Liver (tissue), 8 donors: ENCODE measurements at regions not wholly inside any gene's neighbourhood (a gene's known extent, or its start where the extent isn't known, plus 50 kb on each side); places are given as distances from the start of the nearest gene placed in this dataset.

Experiments used
- DNase-seq: peaks from one replicate; pipeline ENCODE4 v3.0.0-alpha.2; 2017; ENCODE audit warnings: low spot score
- H3K27ac ChIP-seq, 2 donors: one replicate each; pipeline ENCODE4 v1.7.0; 2013; ENCODE audit warnings: inconsistent platforms in 2 of 2, low read length in 2 of 2, control low read depth in 1 of 2, low read depth in 1 of 2, mild to moderate bottlenecking in 1 of 2
- H3K27me3 ChIP-seq, 4 donors: one replicate each; pipeline versions ENCODE4 v1.6.1 to v1.7.0; 2013; ENCODE audit warnings: low read length in 3 of 4, inconsistent platforms in 1 of 4, mild to moderate bottlenecking in 1 of 4, moderate library complexity in 1 of 4; ENCODE audit not compliant: control insufficient read depth in 4 of 4, insufficient read depth in 4 of 4
- H3K36me3 ChIP-seq, 4 donors: one replicate each; pipeline versions ENCODE4 v1.6.1 to v1.7.0; 2013; ENCODE audit warnings: low read length in 3 of 4, mild to moderate bottlenecking in 3 of 4, low read depth in 1 of 4, moderate library complexity in 1 of 4; ENCODE audit not compliant: control insufficient read depth in 4 of 4, insufficient read depth in 3 of 4
- H3K4me1 ChIP-seq, 4 donors: one replicate each; pipeline versions ENCODE4 v1.6.1 to v1.7.0; 2013; ENCODE audit warnings: low read length in 3 of 4, mild to moderate bottlenecking in 3 of 4, moderate library complexity in 1 of 4; ENCODE audit not compliant: control insufficient read depth in 4 of 4, insufficient read depth in 4 of 4
- H3K4me3 ChIP-seq, 3 donors: one replicate each; pipeline versions ENCODE4 v1.6.1 to v1.7.0; 2013; ENCODE audit warnings: low read length in 3 of 3, control low read depth in 1 of 3, low read depth in 1 of 3, mild to moderate bottlenecking in 1 of 3
- H3K9ac ChIP-seq, 2 donors: one replicate each; pipeline ENCODE4 v1.7.0; 2013; ENCODE audit warnings: low read length in 2 of 2, mild to moderate bottlenecking in 2 of 2, moderate library complexity in 2 of 2, control low read depth in 1 of 2, low read depth in 1 of 2
- H3K9me3 ChIP-seq, 4 donors: one replicate each; pipeline versions ENCODE4 v1.6.1 to v1.7.0; 2013; ENCODE audit warnings: low read length in 3 of 4; ENCODE audit not compliant: control insufficient read depth in 4 of 4
- ATF3 ChIP-seq: IDR thresholded peaks from 2 replicates; pipeline ENCODE4 v1.6.1; 2016; ENCODE audit warnings: antibody characterized with exemption
- CTCF ChIP-seq: fragments of 150-350 bp; IDR thresholded peaks from 2 replicates; pipeline ENCODE4 v1.5.1; 2017; ENCODE audit warnings: improper control_type of control experiment, low read depth, low read length; ENCODE audit not compliant: missing input control
- EGR1 ChIP-seq, 2 donors: IDR thresholded peaks; 2 replicates each; pipeline ENCODE4 v1.6.1; 2016 to 2018; ENCODE audit warnings: antibody characterized with exemption in 2 of 2, low read depth in 2 of 2
- FOXA2 ChIP-seq: IDR thresholded peaks from 2 replicates; pipeline ENCODE4 v1.6.1; 2016; ENCODE audit warnings: antibody characterized with exemption
- GABPA ChIP-seq, 2 donors: IDR thresholded peaks in 1 of 2; conservative IDR thresholded peaks in 1 of 2; 2 replicates each; pipeline ENCODE4 v1.6.1; 2016; ENCODE audit warnings: antibody characterized with exemption in 2 of 2, mild to moderate bottlenecking in 1 of 2, moderate library complexity in 1 of 2
- HNF4A ChIP-seq, 2 donors: conservative IDR thresholded peaks; 2 replicates each; pipeline ENCODE4 v1.6.1; 2016; ENCODE audit warnings: antibody characterized with exemption in 2 of 2, mild to moderate bottlenecking in 2 of 2
- HNF4G ChIP-seq: IDR thresholded peaks from 2 replicates; pipeline ENCODE4 v1.6.1; 2016; ENCODE audit warnings: antibody characterized with exemption
- JUND ChIP-seq, 2 donors: IDR thresholded peaks; 2 replicates each; pipeline ENCODE4 v1.6.1; 2016; ENCODE audit warnings: antibody characterized with exemption in 2 of 2
- MAX ChIP-seq: IDR thresholded peaks from 2 replicates; pipeline ENCODE4 v1.6.1; 2016; ENCODE audit warnings: antibody characterized with exemption
- NR2F2 ChIP-seq: IDR thresholded peaks from 2 replicates; pipeline ENCODE4 v1.6.1; 2016; ENCODE audit warnings: antibody characterized with exemption
- RAD21 ChIP-seq, 2 donors: IDR thresholded peaks; 2 replicates each; pipeline ENCODE4 v1.6.1; 2016; ENCODE audit warnings: antibody characterized with exemption in 2 of 2, mild to moderate bottlenecking in 2 of 2
- REST ChIP-seq: IDR thresholded peaks from 2 replicates; pipeline ENCODE4 v1.6.1; 2016; ENCODE audit warnings: antibody characterized with exemption, mild to moderate bottlenecking
- RXRA ChIP-seq, 2 donors: IDR thresholded peaks; 2 replicates each; pipeline ENCODE4 v1.6.1; 2017 to 2018; ENCODE audit warnings: antibody characterized with exemption in 2 of 2, mild to moderate bottlenecking in 1 of 2
- SP1 ChIP-seq: IDR thresholded peaks from 2 replicates; pipeline ENCODE4 v1.6.1; 2018; ENCODE audit warnings: antibody characterized with exemption, mild to moderate bottlenecking
- TAF1 ChIP-seq: conservative IDR thresholded peaks from 2 replicates; pipeline ENCODE4 v1.6.1; 2016; ENCODE audit warnings: antibody characterized with exemption, mild to moderate bottlenecking
- YY1 ChIP-seq: IDR thresholded peaks from 2 replicates; pipeline ENCODE4 v1.6.1; 2016; ENCODE audit warnings: antibody characterized with exemption, mild to moderate bottlenecking
- ZBTB33 ChIP-seq: IDR thresholded peaks from 2 replicates; pipeline ENCODE4 v1.6.1; 2016; ENCODE audit warnings: antibody characterized with exemption
- WGBS: extraction: QIAGEN DNeasy Blood & Tissue Kit; methylation state at CpG from one replicate; pipeline ENCODE4 v1.1.7; 2013; 5-methylcytosine and 5-hydroxymethylcytosine counted together
- donor health status: healthy.
- donor health status: healthy.
- donor health status: healthy.
- donor health status: healthy.
- donor health status: healthy.

GRCh38 chr6:15911753-15912504 is 217.0 kb upstream of the MYLIP start:
- Histone ChIP-seq H3K9me3 (no peaks in the 10 kb centered on the region), H3K27ac (no peak overlapping the region), H3K9ac (no peak overlapping the region), H3K4me1 (no peaks in the 10 kb centered on the region), H3K27me3 (peaks cover 0 to 5% (median 0%) of the 10 kb centered on the region in 4 donors), H3K4me3 (no peak overlapping the region), H3K36me3 (no peaks in the 10 kb centered on the region)
- DNase-seq = no peak
- TF ChIP-seq MAX (no peak), FOXA2 (no peak), RAD21 (IDR thresholded peaks at IDR 0.05) (no peak), HNF4A (conservative IDR thresholded peaks at IDR 0.05) (no peak), RXRA (IDR thresholded peaks at IDR 0.05) (no peak), ATF3 (no peak), HNF4G (no peak), JUND (IDR thresholded peaks at IDR 0.05) (no peak), REST (no peak), TAF1 (no peak), NR2F2 (no peak), YY1 (no peak), SP1 (no peak), CTCF (no peak), EGR1 (IDR thresholded peaks at IDR 0.05; ENCODE audit: low read depth in 2 of 2) (no peak), GABPA (IDR thresholded peaks at IDR 0.05 in 1 of 2, conservative IDR thresholded peaks at IDR 0.05 in 1 of 2) (no peak), ZBTB33 (no peak)
- 83% methylated on average over 6 of the region's 6 CpGs for WGBS
